ENCODE measurements at regions not wholly inside any gene's neighbourhood (a gene's known extent, or its start where the extent isn't known, plus 50 kb on each side); places are given as distances from the start of the nearest gene placed in this dataset.

GRCh38 chr22:27213294-27213693, 555.9 kb downstream of the MIAT start:
- no peak for TF ChIP-seq CTCF (IDR thresholded peaks at IDR 0.05)
- no peak for TF ChIP-seq POLR2A (IDR thresholded peaks at IDR 0.05)

All from Peyer's patch (tissue), 4 donors.